ENCODE measurements at regions not wholly inside any gene's neighbourhood (a gene's known extent, or its start where the extent isn't known, plus 50 kb on each side); places are given as distances from the start of the nearest gene placed in this dataset.

GRCh38 chr2:72003796-72004195 is 143.9 kb downstream of the CYP26B1 start:
- TF ChIP-seq CTCF (IDR thresholded peaks at IDR 0.05) (no peak), POLR2AphosphoS5 (IDR thresholded peaks at IDR 0.05) (no peak), POLR2A (IDR thresholded peaks at IDR 0.05) (no peak)
